GM18867 (cell line): ENCODE measurements at regions not wholly inside any gene's neighbourhood (a gene's known extent, or its start where the extent isn't known, plus 50 kb on each side); places are given as distances from the start of the nearest gene placed in this dataset.

Source experiments
- ATAC-seq: cut with Tn5 transposase; IDR thresholded peaks from one replicate; pipeline ENCODE4 v1.9.1; 2021; ENCODE audit warnings: mild to moderate bottlenecking, moderate library complexity; ENCODE audit not compliant: unreplicated experiment

DNA sequence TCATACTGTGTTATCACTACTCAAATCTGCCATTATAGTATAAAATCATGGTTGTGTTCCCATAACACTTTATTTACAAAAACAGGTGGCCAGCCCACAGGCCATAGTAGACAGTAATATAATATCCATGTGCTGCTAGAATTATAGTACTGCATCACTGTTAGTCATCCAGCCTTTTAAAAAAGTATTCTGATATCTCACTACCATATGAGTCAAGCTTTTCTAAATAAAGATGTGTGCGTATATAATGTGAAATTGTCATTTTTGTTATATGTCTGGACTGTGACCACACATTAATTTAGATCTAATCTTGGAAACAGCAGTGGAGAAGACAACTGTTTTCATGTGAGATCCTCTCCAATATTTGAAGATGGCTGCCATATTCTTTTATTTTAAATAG is 1049.1 kb upstream of the GOT2 start:
- no peak for ATAC-seq

GRCh38 chr16:59773330-59773729 is 1039.2 kb upstream of the GOT2 start:
- ATAC-seq, result no peak

DNA sequence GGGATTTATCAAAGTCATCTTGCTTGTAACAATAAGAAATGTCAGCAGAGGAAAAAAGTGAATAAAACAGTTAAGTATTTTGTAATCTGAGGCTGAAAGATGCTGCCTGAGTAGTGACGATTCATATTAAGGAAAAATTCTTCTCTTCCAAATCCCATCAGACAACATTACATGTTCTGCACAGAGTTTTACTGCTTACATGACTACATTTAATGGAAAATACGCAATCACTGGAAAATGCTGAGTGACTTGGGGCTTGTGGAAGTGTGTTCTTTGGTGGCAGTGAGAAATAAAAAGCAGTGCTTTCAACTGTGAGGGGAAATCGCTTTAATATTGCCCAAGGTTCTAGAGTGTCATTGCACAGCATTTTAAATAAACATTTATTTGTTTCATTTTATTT is 1025.2 kb upstream of the GOT2 start:
- no peak for ATAC-seq

DNA sequence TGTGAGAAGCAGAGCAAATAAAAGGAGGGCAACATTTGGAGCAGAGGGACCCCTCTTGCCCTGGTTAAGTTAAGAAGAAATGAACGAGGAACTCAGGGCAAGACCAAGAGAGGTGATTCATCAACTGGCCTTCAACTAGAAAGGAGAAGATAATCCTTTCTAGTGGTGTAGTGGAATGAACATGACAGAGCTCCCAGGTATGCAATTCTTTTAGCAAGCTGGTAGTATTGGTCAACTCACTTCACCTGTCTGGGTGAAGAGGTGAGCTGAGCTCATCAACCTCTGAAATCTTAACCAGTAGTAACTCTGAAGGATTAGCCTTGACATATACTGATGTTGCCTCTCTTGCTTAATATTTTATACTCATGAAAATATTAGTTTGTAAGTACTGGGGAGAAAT is 1024.7 kb upstream of the GOT2 start:
- ATAC-seq, result no peak

DNA sequence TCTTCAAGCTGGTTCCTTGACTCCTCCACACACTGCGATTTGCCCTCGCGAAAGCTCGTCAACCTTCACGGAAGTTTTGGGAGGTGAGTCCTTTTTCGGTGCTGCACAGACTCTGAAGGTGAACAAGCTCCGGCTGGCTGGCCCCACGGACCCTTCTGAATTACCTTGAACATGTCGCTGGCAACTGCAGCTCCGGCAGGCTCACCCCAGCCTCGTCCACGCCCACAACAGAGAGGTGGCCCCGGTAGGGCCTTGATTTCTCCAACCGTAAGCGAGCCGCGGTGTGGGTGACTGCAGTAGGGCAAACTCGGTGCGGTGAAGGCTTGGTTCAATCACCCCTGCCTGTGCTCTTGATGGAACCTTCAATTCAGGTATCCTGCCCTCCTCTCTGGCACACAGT is 1020.7 kb upstream of the GOT2 start:
- ATAC-seq, result no peak

DNA sequence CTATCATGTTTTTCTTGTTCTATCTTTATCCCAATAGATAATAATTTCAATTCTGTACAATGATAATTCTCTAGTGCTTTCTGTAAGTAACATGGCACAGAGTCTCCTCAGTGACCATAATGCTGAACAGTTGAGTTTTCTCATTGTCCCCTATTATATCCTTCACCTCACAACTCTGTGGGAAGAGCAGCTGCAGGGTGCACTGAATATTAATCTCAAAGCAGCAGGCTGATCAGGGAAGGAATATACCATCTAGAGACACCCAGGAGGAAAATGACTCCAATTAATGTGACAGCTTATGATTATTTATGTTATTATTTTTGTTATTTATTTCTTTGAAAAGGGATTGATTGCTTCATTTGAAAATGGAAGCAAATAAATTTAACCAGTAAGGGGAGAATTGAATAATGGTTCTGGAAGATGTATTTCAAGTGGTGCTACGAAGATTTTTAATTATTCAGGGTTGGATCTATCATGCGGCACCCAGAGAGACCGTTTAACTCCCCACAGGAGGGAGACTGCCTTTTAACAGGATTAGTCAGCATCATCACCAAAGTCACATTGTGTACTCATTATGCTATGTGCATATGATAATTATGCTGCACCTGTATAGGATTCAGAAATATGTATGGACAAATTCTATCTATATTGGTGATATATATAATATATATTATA is 1015.7 kb upstream of the GOT2 start:
- ATAC-seq, result no peak

- ATAC-seq, result no peak
Measured at GRCh38 chr16:59748531-59748930, 1014.4 kb upstream of the GOT2 start.

DNA sequence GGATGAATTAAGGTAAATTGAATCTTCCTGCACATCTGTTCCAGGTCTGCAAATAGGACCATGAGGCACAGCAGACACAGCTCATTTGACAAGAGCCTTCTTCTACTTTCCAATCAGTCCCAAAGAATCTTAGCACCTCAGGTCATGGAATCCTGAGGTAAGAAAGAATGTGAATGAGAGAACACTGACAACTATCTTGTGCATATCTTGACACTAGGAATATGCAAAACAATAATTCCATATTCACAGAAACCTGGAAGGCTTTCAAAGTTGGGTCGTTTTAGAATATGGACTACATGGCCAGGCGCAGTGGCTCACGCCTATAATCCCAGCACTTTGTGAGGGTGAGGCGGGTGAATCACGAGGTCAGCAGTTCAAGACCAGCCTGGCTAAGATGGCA is 1009.4 kb upstream of the GOT2 start:
- no peak for ATAC-seq

DNA sequence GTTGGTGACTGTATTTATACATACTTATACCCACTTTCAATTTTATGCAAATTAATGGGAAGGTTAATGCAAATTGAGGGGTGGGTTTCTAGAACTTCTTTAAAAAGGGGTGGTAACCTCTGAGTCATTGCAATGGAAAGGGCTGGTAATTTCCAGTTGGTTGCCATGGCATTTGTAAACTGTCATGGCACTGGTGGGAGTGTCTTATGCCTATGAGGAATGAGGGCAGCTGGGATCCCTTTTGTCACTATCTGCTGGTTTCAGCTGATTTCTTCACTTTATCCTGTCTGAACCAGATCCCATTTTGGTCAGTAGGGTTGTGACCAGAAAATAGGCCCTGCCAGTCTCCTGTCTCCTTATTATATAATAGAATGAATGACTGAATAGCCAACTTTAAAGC is 1006.7 kb upstream of the GOT2 start:
- ATAC-seq, result no peak

- no peak for ATAC-seq
Measured at GRCh38 chr16:59737274-59737673, 1003.2 kb upstream of the GOT2 start.

DNA sequence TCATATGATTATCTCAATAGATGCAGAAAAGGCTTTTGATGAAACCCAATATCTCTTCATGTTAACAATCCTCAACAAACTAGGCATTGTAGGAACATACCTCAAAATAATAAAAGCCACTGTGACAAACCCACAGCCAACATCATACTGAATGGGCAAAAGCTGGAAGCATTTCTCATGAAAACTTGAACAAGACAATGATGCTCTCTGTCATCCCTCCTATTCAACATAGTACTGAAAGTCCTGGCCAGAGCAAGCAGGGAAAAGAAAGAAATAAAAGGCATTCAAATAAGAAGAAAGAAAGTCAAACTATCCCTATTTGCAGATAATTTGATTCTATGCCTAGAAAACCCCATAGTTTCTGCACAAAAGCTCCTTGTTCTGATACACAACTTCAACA is 999.2 kb upstream of the GOT2 start:
- no peak for ATAC-seq

DNA sequence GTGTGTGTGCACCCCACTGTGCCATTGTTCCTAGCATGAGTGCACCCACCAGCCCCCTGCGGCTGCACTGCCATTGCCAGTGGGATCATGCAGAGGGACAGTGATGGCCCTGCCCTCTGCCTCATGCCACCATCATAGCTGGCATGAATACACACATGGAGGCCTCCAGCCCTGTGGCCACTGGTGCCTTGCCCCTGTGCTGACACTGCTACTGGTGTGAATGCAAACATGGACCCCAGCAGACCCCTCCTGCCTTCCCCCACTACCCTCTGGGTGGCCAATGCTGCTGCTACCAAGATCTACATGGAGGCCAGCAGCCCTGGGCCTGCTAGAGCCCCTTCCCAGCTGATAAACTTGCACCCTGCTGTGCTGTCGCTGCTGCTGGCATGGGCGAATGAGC is 995.5 kb upstream of the GOT2 start:
- no peak for ATAC-seq

DNA sequence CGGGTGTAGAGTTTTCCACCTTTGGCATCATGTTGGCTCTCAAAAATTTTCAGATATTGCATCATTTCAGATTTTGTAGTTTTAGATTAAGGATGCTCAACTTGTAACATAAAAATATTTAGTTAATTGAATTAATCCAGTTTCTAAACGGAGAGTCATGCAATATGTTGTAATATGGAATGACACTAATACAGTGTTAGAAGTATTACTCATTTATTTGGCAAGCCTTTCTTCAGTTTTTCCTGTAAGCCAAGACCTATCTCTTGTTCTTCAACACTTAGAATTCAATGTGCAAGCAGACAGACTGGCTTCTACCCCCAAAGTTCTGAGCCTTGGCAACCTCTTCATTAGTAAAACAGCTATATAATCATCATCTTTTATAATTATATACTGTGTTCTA is 985.0 kb upstream of the GOT2 start:
- ATAC-seq, result no peak

DNA sequence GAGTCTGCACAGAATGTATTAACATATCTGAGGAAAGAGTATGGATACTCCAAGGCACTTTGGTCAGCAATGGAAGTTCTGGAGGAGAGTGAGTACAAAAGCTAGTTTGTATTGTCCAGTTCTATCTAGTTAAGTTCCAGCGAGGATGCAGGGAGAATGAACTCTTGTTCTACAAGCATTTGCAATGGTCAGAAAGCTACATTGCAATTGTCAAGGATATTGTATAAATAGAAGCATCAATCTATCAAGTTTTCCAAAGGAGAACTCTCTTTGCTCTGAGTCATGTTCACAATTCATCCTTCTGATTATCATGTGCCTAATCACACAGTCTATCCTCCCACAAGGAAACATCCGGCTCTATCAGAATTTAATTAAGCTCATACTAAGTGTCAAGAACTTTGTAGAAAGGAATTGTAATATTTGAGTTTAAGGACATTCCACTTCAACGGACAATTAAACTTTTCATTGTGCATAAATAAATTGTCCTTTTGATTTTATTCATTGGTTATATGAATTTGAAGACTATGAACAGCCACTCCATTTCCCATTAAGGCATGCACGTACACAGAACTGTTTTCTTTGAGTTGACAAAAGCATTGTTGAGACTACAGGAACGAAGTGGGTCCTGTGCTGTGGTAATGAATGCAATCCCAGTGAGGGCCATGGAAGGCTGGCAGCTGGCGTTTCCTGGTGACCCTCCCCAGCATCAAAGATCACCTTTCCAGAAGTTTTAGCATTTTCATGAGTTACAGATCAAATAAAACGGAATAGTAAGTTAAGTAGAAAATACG is 973.5 kb upstream of the GOT2 start:
- no peak for ATAC-seq

DNA sequence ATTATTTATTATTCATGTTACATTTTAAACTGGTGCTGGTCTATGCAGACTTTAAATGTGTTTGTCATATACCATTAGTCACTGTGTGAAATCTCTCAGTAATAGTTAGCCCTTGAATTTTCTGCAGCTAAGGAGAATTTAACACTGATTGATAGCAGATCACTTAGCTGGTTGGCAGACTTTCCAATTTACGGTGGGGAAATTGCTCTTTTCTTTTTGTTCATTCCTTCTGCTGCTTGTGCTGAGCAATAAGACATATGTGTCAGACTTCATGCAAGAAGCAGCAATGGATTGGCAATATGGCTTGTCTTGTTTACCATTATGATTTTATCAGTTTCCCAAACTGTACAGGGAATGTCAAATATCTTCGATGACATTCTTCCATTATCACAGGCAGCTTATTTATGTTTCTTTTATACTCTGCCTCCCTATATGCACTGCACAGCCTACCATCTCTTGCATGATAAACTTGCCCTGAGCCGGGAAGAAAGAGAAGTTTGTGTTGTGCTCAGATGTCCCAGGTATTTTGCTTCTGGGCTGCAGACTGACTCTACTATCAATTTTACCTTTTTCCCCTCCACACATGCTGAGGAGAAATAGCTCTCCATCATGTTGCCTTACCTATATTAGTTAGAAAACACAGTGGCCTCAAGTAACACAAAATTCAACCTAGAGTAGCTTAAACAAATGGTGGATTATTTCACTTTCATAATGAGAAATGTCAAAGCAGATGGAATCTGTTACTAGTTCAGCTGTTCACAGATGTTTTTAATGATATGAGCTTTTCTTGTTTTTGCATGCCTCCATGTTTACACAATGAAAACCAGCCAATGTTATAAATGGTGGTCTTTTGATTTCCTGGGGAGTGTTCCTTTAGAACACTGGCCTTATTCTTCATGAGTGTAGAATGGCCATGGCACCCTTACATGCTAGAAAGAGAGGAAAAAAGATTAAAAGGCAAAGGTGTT is 968.1 kb upstream of the GOT2 start:
- no peak for ATAC-seq

DNA sequence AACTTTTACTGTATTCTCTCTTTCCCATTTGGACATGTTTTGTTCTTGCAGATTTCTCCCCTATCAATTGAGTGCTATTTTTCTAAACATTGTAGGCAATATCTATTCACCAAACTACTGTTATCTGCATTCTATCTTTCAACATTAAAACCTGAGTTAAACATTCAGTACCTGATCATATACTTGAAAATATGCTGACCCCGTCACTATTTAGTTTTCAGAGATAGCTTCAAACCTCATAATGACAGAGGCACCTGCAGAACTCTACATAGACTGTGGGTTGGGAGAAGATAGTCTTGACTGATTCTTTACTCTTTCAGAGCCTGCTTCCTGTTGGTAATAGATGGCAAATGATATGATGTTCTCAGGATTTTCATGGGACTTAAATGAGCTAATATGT is 965.7 kb upstream of the GOT2 start:
- ATAC-seq, result no peak

- ATAC-seq, result no peak
Measured at GRCh38 chr16:59698346-59699020, 964.4 kb upstream of the GOT2 start.

- ATAC-seq, result no peak
Measured at GRCh38 chr16:59697761-59698160, 963.6 kb upstream of the GOT2 start.

DNA sequence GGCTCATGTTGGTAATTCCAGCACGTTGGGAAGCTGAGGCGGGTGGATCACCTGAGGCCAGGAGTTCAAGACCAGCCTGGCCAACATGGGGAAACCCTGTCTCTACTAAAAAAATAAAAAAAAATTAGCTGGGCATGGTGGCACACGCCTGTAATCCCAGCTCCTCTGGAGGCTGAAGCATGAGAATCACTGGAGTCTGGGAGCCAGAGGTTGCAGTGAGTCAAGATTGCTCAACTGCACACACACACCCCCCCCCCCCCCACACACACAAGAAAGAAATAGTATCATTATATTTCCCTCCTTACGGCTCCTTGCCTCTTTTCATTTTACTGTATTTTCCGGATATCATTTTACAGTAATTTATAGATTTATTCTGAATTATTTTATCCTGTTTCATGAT is 963.1 kb upstream of the GOT2 start:
- ATAC-seq, result no peak

DNA sequence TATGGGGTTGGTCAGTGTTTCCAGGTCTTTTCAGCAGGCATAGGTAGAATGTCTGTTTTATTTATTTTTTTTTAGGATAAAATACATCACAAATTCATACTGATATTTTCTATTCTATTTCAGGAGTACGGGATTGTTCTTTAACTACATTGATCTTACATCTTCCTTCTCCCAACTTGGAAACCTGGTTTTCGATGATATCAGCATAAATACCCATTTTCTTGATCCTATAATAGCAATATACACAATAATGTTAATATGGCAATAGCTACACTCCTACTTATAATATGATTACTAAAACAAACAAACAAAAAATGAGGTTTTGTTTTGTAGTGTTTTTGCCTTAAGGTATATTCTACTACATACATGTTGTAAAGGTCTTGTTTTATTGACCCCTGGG is 962.4 kb upstream of the GOT2 start:
- ATAC-seq, result no peak

DNA sequence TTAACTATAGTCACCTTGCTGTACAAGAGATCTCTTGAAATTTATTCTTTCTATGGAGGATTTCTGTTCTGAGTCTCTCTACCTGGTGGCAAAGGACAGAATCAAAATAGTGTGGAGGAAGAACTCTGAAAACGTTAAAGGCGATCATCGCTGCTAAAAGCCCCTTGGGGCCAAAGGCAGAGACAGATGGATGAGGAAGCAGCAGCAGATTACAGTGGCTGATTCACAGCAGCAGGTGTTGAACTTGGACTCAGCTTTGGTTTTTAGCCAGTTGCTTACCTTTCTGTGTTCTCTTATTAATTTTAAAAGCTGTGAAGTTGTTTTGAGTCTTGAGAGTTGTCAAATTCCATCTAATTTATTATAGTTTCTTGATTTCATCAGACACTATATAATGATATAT is 956.1 kb upstream of the GOT2 start:
- ATAC-seq, result no peak
